AG09309 (cell line): ENCODE measurements at regions not wholly inside any gene's neighbourhood (a gene's known extent, or its start where the extent isn't known, plus 50 kb on each side); places are given as distances from the start of the nearest gene placed in this dataset.
A peak's percentile ranks its signal among the peaks of the same experiment; 100 is the strongest.
"Not testable (repeated sequence)": the region's sequence is repeated elsewhere in the genome, so short reads cannot be mapped to it uniquely, and the experiment has no call there.

ENCODE experiments used
- DNase-seq: peaks from one replicate; pipeline ENCODE4 v3.0.0-alpha.2; 2010; ENCODE audit warnings: low read depth
- H3K4me3 ChIP-seq: 2 replicates; pipeline ENCODE4 v1.5.1; 2011; ENCODE audit warnings: mild to moderate bottlenecking, low read depth, low read length, moderate library complexity; ENCODE audit not compliant: control insufficient read depth
- TF ChIP-seq, protein P1 (sequence below): IDR thresholded peaks from 2 replicates; pipeline ENCODE4 v1.5.1; 2011; ENCODE audit warnings: mild to moderate bottlenecking, low read depth, low read length, inconsistent platforms; ENCODE audit not compliant: insufficient read depth, control insufficient read depth; ENCODE audit errors: missing control alignments

GRCh38 chr14:53845813-53846693 lies 110.6 kb downstream of the BMP4 start:
- DNase-seq = no peak
- H3K4me3 ChIP-seq = no peak overlapping the region
- TF ChIP-seq, protein P1, sequence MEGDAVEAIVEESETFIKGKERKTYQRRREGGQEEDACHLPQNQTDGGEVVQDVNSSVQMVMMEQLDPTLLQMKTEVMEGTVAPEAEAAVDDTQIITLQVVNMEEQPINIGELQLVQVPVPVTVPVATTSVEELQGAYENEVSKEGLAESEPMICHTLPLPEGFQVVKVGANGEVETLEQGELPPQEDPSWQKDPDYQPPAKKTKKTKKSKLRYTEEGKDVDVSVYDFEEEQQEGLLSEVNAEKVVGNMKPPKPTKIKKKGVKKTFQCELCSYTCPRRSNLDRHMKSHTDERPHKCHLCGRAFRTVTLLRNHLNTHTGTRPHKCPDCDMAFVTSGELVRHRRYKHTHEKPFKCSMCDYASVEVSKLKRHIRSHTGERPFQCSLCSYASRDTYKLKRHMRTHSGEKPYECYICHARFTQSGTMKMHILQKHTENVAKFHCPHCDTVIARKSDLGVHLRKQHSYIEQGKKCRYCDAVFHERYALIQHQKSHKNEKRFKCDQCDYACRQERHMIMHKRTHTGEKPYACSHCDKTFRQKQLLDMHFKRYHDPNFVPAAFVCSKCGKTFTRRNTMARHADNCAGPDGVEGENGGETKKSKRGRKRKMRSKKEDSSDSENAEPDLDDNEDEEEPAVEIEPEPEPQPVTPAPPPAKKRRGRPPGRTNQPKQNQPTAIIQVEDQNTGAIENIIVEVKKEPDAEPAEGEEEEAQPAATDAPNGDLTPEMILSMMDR = no peak

GRCh38 chr14:53842938-53843337 lies 113.7 kb downstream of the BMP4 start:
- H3K4me3 ChIP-seq = no peak overlapping the region
- DNase-seq = peak; percentile 57
- TF ChIP-seq, protein P1 = no peak

DNA sequence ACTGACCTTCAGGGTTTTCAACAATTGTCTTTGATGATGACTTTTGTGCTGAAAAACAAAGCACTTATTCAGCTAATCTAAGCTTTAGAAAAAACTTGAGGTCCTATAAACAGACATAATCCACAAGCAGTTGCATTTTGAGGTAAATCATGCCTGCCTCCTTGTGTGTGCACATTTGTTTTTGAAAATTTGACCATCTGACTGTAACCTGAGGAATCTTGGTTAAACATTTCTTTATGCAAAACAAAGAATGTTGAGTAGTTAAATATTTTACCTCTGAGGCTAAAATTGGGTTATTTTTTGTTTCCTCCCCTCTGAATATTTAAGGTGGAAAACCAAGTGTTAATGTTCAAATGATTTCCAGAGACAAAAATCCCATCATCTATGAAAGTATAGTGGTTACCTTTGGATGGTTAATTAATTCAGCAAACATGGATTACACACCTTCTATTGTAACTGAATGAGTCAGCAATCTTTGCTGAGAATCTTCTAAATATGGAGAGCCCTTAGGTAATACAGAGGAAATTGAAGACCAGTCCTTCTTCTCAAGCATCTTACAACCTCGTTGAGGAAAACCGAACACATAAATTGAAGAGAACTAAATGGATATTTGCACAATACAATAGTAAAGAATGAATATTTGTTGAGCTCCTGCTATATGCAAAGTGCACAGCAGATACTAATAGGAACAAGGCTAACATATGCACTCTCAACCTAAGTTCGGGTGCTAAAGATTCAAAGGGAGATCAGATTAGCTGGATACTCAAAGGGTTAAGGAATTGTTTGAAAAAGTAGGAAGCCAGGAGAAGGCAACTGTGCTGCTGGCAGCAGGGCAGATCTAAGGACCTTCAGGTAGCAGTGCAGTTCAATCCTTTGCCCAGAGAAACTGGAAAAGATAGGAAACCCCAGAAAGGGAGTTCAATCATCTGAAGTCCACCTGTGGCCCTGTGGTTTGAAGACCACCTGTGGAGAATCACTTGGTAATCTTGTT lies 115.2 kb downstream of the BMP4 start:
- TF ChIP-seq, protein P1 = no peak
- DNase-seq = no peak
- H3K4me3 ChIP-seq = no peak overlapping the region

DNA sequence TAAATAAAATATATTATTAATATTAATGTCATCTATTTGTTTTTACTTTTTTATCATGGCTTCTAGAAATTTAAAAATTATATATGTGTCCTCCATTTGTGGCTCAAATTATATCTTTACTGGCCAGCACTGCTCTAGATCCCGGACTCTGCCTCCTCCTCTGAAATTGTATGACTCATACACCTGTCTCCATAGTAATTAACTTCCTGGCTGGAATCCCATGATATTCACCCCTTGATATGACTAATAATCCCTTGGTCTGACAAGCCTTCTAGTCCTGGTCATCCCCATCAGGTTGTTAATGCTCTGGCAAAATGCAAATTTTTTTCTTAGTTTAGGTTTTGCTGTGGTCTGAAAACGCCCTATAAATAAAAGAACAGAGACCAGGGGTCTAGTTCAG lies 116.2 kb downstream of the BMP4 start:
- no peak for DNase-seq
- TF ChIP-seq, protein P1 = no peak
- no peak overlapping the region for H3K4me3 ChIP-seq

- no peak for DNase-seq
- no peak overlapping the region for H3K4me3 ChIP-seq
- TF ChIP-seq, protein P1 = no peak
Measured at GRCh38 chr14:53838374-53838773, 118.3 kb downstream of the BMP4 start.

DNA sequence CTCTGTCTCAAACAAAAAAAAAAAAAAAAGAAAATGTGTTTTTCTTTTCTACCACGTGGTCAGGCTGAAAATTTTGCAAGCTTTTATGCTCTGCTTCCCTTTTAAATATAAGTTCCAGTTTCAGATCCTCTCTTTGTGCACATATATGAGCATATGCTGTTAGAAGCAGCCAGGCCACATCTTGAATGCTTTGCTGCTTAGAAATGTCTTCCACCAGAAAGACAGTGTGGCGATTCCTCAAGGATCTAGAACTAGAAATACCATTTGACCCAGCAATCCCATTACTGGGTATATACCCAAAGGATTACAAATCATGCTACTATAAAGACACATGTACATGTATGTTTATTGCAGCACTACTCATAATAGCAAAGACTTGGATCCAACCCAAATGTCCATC lies 119.0 kb downstream of the BMP4 start:
- not testable (repeated sequence) for H3K4me3 ChIP-seq, DNase-seq

DNA sequence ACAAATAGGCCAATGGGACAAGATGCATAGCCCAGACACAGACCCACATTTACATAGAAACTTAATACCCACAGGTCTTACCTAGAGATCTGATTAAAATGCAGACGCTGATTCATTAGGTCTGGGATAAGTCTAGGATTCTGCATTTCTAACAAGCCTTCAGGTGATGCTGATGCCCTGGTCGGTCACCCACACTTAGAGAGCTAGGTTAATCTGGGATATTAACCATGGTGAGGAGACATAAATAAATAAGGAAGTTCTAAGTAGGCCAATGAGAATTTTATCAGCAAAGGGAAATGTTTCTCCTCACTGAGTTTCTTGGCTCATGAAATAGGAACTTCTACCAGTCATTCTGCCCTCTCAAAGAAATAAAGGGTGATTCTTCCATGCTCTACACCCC lies 120.1 kb downstream of the BMP4 start:
- DNase-seq = no peak
- H3K4me3 ChIP-seq = no peak overlapping the region
- TF ChIP-seq, protein P1 = no peak
